LNCaP clone FGC (cell line): ENCODE measurements at regions not wholly inside any gene's neighbourhood (a gene's known extent, or its start where the extent isn't known, plus 50 kb on each side); places are given as distances from the start of the nearest gene placed in this dataset.

Experiments used
- DNase-seq: peaks from one replicate; pipeline ENCODE4 v3.0.0-alpha.2; 2011; ENCODE audit warnings: low read depth
- H3K4me3 ChIP-seq: 2 replicates; pipeline ENCODE4 v1.5.1; 2011; ENCODE audit warnings: mild to moderate bottlenecking, low read depth, low read length, control low read depth
- TF ChIP-seq, protein P1 (sequence below): IDR thresholded peaks from 2 replicates; pipeline ENCODE4 v1.5.1; 2012; ENCODE audit warnings: mild to moderate bottlenecking; ENCODE audit not compliant: control insufficient read depth, insufficient read depth; ENCODE audit errors: extremely low read depth

DNA sequence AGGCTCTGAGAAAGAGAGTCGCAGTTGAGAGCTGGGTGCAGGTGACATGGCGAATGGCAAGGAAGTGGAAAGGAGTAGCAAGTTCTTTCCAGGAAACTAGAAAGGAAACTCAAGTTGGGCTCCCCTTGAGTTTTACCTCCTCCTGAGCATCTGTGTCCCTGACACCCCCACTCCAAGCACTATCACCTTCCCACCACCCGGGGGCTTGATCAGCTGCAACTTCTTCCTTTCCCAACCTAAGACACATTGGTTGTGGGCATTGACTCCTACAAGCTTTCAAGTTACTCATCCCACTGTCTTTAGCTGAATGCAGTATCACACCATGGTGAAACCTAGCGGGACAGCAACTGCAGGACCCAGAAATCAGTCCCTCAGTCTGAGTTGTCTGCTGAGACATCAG is 256.6 kb upstream of the NR2F2 start:
- no peak overlapping the region for H3K4me3 ChIP-seq
- TF ChIP-seq, protein P1, sequence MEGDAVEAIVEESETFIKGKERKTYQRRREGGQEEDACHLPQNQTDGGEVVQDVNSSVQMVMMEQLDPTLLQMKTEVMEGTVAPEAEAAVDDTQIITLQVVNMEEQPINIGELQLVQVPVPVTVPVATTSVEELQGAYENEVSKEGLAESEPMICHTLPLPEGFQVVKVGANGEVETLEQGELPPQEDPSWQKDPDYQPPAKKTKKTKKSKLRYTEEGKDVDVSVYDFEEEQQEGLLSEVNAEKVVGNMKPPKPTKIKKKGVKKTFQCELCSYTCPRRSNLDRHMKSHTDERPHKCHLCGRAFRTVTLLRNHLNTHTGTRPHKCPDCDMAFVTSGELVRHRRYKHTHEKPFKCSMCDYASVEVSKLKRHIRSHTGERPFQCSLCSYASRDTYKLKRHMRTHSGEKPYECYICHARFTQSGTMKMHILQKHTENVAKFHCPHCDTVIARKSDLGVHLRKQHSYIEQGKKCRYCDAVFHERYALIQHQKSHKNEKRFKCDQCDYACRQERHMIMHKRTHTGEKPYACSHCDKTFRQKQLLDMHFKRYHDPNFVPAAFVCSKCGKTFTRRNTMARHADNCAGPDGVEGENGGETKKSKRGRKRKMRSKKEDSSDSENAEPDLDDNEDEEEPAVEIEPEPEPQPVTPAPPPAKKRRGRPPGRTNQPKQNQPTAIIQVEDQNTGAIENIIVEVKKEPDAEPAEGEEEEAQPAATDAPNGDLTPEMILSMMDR: no peak
- no peak for DNase-seq

DNA sequence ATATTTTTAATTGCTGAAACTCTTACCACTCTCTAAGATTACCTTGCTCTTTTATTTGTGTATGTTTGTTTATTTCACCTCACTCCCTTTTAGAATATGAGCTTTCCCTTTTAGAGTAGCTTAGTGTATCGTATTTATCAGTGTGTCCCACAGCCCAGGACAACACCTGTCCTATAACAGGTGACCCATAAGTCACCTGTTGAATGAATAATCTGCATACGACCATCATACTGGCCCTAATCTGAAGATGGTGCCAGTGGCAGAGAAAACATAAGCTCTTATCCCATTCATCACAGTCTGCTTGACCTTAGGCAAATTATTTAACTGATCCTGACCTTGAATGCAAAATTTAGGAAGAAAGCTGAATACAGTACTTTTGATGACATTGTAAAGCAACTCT is 254.6 kb upstream of the NR2F2 start:
- TF ChIP-seq, protein P1: no peak
- no peak overlapping the region for H3K4me3 ChIP-seq
- DNase-seq: no peak

DNA sequence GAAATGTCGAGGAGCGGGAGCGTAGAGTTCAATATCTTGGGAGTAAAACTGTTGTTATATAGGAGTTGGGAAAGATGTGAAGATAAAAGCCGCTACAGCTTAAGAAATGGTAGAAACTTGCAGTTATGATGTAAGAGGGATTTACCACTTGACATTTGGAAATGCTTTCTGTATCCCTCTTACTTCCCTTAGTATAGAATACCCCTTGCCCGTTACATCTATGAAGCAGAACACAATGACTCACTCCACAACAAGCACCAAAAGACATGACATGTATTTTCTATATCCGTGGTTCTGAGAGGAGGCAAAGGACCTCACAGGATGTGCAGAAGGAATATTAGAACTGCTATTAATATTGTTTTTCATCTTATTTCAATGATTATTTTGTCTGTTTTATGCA is 254.2 kb upstream of the NR2F2 start:
- TF ChIP-seq, protein P1: no peak
- H3K4me3 ChIP-seq: no peak overlapping the region
- no peak for DNase-seq

DNA sequence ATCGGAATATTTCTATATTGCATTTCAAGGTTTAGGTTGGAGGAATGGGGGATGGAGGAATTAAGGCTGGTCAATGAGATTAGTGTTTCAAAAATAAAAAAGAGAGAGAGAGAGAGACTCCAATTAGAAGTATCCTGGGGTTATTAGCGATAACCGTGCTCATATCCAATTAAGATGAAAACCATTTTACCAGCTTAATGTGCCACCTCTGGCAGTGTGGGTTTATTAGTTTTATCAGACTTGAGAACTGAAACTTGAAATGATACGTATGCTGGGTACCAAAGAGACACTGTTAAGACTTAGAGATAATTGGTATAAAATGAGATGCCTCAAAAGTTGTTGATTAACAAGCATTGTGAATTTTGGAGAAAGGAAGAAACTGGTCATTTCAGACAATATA is 251.5 kb upstream of the NR2F2 start:
- TF ChIP-seq, protein P1: no peak
- DNase-seq: no peak
- H3K4me3 ChIP-seq: no peak overlapping the region

DNA sequence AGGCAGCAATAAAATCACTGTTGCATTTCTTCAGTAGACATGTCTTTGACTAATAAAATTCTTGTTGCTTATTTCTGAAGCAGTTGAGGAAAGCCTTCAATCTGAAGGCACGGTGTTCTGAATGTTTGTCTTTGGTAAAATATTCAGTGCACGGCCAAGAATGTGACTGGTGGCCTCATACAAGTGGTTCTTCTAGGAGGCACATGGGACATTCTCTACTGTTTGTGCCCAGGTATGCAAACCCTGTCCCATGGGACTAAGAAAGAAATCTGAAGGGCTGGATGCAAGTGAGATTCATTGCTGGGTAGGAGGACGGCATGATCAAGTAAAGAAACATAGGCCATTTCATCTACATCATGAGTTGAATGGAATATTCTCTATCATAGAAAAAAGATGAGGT is 250.6 kb upstream of the NR2F2 start:
- no peak for DNase-seq
- TF ChIP-seq, protein P1: no peak
- H3K4me3 ChIP-seq: no peak overlapping the region

DNA sequence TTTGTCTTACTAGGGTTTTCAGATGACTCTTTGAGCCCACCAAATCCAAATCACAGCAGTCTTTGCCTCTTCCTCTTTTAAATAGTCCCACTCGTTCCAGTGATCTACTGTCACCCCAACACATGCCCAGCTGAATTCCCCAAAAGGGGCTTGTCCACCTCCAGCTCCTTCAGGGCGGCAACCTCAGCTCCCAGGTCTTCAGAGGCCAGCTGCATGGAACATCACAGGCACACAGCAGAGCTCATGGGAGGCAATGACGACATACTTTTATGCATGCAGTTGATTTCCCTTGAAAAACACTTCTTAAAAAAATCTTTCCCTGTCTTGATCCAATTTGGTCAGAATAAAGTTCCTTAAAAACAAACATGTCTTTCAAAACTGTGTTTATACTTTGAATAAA is 244.3 kb upstream of the NR2F2 start:
- TF ChIP-seq, protein P1: no peak
- DNase-seq: no peak
- H3K4me3 ChIP-seq: no peak overlapping the region

DNA sequence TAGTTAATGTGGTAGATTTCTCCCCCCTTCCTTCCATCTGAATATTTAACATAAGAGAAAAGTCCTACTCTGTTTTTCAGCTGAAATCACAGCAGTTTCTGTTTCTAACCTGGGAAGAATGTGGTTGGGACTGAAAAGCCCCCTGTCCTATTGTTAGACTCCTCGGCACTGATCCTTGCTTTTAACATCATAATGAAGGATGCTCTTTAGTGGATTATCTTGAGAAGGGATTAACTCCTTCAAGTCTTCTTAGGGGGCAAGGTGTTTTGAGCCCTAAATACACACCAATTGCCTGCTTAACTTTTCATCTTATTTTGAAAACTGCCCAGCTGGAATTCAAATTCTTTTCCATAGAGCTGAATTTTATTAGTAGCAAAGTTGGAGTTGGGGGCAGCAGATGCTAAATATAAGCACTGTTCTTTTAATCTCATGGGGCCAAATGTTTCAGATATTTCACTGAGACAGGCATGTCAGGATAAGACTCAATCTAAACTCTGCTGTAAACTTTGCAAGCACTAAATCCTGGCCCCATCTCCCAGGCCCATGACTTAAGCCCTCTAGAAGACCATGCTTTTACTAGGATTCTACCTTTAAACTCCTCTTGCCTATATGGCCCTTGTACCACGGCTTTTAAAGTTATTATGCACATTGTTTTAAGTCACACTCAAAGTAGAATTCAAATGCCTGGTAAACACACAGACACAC is 243.2 kb upstream of the NR2F2 start:
- no peak overlapping the region for H3K4me3 ChIP-seq
- TF ChIP-seq, protein P1: no peak
- DNase-seq: no peak
